ENCODE measurements at regions not wholly inside any gene's neighbourhood (a gene's known extent, or its start where the extent isn't known, plus 50 kb on each side); places are given as distances from the start of the nearest gene placed in this dataset.

DNA sequence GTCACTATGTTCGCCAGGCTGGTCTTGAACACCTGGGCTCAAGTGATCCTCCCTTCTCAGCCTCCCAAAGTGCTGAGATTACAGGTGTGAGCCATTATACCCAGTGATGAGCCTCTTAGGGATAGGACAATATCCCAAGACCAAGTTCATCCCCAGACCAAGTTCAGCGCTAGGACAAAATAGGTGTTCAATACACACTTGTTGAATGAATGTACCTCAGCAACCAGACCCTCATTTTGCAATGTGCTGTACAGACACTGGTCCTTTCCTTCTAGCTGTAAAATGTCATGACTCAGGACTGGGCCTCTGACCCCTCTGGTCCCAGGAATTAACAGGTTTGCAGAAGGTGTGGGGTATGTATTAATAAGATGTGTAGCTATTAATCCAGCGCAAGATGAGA is 246.0 kb downstream of the TSHZ3 start:
- Histone ChIP-seq H3K27me3 (replicated peaks; ENCODE audit: insufficient read depth, low read length) (peaks cover 56% of the 10 kb centered on the region), H3K36me3 (replicated peaks; ENCODE audit: insufficient read depth, low read length) (no peaks in the 10 kb centered on the region), H4K20me1 (ENCODE audit: insufficient read depth, low read length) (no peaks in the 10 kb centered on the region), H3K4me1 (ENCODE audit: low read length) (no peaks in the 10 kb centered on the region), H3K9me2 (replicated peaks; ENCODE audit: insufficient read depth, low read length) (no peaks in the 10 kb centered on the region), H3K9ac (ENCODE audit: low read length) (no peak overlapping the region), H3K79me2 (ENCODE audit: low read length) (no peaks in the 10 kb centered on the region), H3F3A (ENCODE audit: insufficient read depth, low read length) (no peaks in the 10 kb centered on the region), H2AFZ (ENCODE audit: low read length) (no peak overlapping the region), H3K4me2 (ENCODE audit: low read depth, low read length) (no peak overlapping the region), H3K4me3 (ENCODE audit: low read length) (no peak overlapping the region), H3K9me3 (replicated peaks; ENCODE audit: insufficient read depth, low read length) (no peaks in the 10 kb centered on the region), H3K27ac (ENCODE audit: low read length) (no peak overlapping the region)
- TF ChIP-seq, protein P1, sequence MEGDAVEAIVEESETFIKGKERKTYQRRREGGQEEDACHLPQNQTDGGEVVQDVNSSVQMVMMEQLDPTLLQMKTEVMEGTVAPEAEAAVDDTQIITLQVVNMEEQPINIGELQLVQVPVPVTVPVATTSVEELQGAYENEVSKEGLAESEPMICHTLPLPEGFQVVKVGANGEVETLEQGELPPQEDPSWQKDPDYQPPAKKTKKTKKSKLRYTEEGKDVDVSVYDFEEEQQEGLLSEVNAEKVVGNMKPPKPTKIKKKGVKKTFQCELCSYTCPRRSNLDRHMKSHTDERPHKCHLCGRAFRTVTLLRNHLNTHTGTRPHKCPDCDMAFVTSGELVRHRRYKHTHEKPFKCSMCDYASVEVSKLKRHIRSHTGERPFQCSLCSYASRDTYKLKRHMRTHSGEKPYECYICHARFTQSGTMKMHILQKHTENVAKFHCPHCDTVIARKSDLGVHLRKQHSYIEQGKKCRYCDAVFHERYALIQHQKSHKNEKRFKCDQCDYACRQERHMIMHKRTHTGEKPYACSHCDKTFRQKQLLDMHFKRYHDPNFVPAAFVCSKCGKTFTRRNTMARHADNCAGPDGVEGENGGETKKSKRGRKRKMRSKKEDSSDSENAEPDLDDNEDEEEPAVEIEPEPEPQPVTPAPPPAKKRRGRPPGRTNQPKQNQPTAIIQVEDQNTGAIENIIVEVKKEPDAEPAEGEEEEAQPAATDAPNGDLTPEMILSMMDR (IDR thresholded peaks at IDR 0.05; ENCODE audit: low read length) = no peak
- TF ChIP-seq EZH2phosphoT487 (IDR thresholded peaks at IDR 0.05; ENCODE audit: low read length) (no peak), EZH2 (optimal IDR thresholded peaks at IDR 0.05; ENCODE audit: low read depth, low read length) (no peak)
- DNase-seq = no peak

DNA sequence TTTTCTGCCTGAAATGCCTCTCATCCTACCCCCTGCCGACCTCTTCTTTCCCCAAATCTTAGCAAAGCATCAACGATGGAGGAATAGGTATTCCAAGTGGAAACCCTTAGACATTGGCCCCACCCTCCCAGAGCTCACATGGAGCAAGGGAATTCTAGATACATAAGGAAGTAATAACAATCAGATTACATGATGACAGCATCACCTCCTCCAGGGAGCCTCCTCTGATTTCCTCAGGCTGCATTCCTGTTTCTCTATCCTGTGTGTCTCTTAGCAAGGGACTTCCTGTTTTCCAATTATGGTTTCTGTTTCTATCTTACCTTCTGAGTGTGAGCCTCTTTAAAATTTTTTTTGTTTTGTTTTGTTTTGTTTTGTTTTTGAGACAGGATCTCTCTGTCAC is 246.6 kb downstream of the TSHZ3 start:
- no peaks in the 10 kb centered on the region for H3K36me3 ChIP-seq (replicated peaks; ENCODE audit: insufficient read depth, low read length)
- H3K4me3 ChIP-seq (ENCODE audit: low read length) = no peak overlapping the region
- no peak overlapping the region for H2AFZ ChIP-seq (ENCODE audit: low read length)
- no peak for DNase-seq
- no peak overlapping the region for H3K4me2 ChIP-seq (ENCODE audit: low read depth, low read length)
- no peaks in the 10 kb centered on the region for H3K4me1 ChIP-seq (ENCODE audit: low read length)
- H3K9me2 ChIP-seq (replicated peaks; ENCODE audit: insufficient read depth, low read length) = no peaks in the 10 kb centered on the region
- H3F3A ChIP-seq (ENCODE audit: insufficient read depth, low read length) = no peaks in the 10 kb centered on the region
- no peak overlapping the region for H3K27ac ChIP-seq (ENCODE audit: low read length)
- no peak overlapping the region for H3K9ac ChIP-seq (ENCODE audit: low read length)
- H3K27me3 ChIP-seq (replicated peaks; ENCODE audit: insufficient read depth, low read length) = peaks cover 57% of the 10 kb centered on the region
- H3K9me3 ChIP-seq (replicated peaks; ENCODE audit: insufficient read depth, low read length) = no peaks in the 10 kb centered on the region
- no peak for TF ChIP-seq EZH2phosphoT487 (IDR thresholded peaks at IDR 0.05; ENCODE audit: low read length)
- no peak for TF ChIP-seq EZH2 (optimal IDR thresholded peaks at IDR 0.05; ENCODE audit: low read depth, low read length)
- TF ChIP-seq, protein P1 (IDR thresholded peaks at IDR 0.05; ENCODE audit: low read length) = no peak
- no peaks in the 10 kb centered on the region for H3K79me2 ChIP-seq (ENCODE audit: low read length)
- H4K20me1 ChIP-seq (ENCODE audit: insufficient read depth, low read length) = no peaks in the 10 kb centered on the region

DNA sequence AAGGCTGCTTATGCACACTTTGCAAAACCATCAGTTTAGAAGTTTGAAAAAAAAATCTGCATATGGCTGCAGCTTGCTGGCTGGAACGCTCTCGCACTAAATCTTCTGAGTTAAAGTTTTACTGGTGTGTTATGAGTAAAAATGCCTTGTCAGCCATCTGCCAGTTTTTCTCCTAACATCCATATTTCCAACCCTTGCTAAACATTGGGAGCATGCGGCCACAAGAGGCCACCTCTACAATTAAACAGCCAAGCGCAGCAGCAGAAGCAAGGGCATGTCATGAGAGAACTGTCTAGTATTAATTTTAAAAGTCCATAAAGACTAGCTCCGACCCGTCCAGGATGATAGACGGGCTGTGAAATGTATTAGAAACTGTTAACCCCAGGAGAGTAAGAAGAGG is 248.3 kb downstream of the TSHZ3 start:
- no peak for DNase-seq
- no peaks in the 10 kb centered on the region for H3K79me2 ChIP-seq (ENCODE audit: low read length)
- H3K27ac ChIP-seq (ENCODE audit: low read length) = no peak overlapping the region
- no peak overlapping the region for H2AFZ ChIP-seq (ENCODE audit: low read length)
- TF ChIP-seq EZH2phosphoT487 (IDR thresholded peaks at IDR 0.05; ENCODE audit: low read length) = no peak
- TF ChIP-seq, protein P1 (IDR thresholded peaks at IDR 0.05; ENCODE audit: low read length) = no peak
- TF ChIP-seq EZH2 (optimal IDR thresholded peaks at IDR 0.05; ENCODE audit: low read depth, low read length) = no peak
- no peaks in the 10 kb centered on the region for H3K36me3 ChIP-seq (replicated peaks; ENCODE audit: insufficient read depth, low read length)
- no peak overlapping the region for H3K9ac ChIP-seq (ENCODE audit: low read length)
- H3K27me3 ChIP-seq (replicated peaks; ENCODE audit: insufficient read depth, low read length) = peaks cover 47% of the 10 kb centered on the region
- H3K9me2 ChIP-seq (replicated peaks; ENCODE audit: insufficient read depth, low read length) = no peaks in the 10 kb centered on the region
- no peaks in the 10 kb centered on the region for H3F3A ChIP-seq (ENCODE audit: insufficient read depth, low read length)
- no peaks in the 10 kb centered on the region for H3K9me3 ChIP-seq (replicated peaks; ENCODE audit: insufficient read depth, low read length)
- H3K4me1 ChIP-seq (ENCODE audit: low read length) = no peaks in the 10 kb centered on the region
- H3K4me3 ChIP-seq (ENCODE audit: low read length) = no peak overlapping the region
- no peaks in the 10 kb centered on the region for H4K20me1 ChIP-seq (ENCODE audit: insufficient read depth, low read length)
- no peak overlapping the region for H3K4me2 ChIP-seq (ENCODE audit: low read depth, low read length)

Data from MM.1S (cell line).